OCI-LY7 (cell line): ENCODE measurements at regions not wholly inside any gene's neighbourhood (a gene's known extent, or its start where the extent isn't known, plus 50 kb on each side); places are given as distances from the start of the nearest gene placed in this dataset.

Experiments used
- BruUV-seq: library from RNA; stranded (reverse); fragments of 400-500 nt; replicated peaks from 2 replicates; lab custom pipeline; 2021; lab: Mats Ljungman, UMichigan
- CTCF ChIA-PET: fragments of 300-600 bp; sonication (Branson Sonifier 250); formaldehyde crosslinking; loops from one replicate; lab custom pipeline; 2022; ENCODE audit warnings: antibody characterized with exemption; ENCODE audit not compliant: unreplicated experiment; lab: Charles Lee
- POLR2A ChIA-PET: fragments of 300-600 bp; sonication (Branson Sonifier 250); formaldehyde crosslinking; loops from one replicate; lab custom pipeline; 2022; ENCODE audit warnings: antibody characterized with exemption; lab: Charles Lee
- DNase-seq: peaks from one replicate; pipeline ENCODE4 v3.0.0-alpha.2; 2015; ENCODE audit warnings: low spot score
- H2AFZ ChIP-seq: fragments of 200-600 bp; sonication (generic), shearing (Covaris generic); 2 replicates; pipeline ENCODE4 v1.6.1; 2014; ENCODE audit warnings: mild to moderate bottlenecking, antibody characterized with exemption, low read length, moderate library complexity
- H3K27ac ChIP-seq: fragments of 200-600 bp; sonication (generic); 2 replicates; pipeline ENCODE4 v1.5.1; 2014; ENCODE audit warnings: mixed run types, low read depth, mild to moderate bottlenecking, moderate library complexity, low read length, inconsistent platforms; ENCODE audit not compliant: poor library complexity, severe bottlenecking
- H3K36me3 ChIP-seq: fragments of 200-600 bp; sonication (generic); 2 replicates; pipeline ENCODE4 v1.6.1; 2014; ENCODE audit warnings: mild to moderate bottlenecking, antibody characterized with exemption, low read length, moderate library complexity, mixed read lengths; ENCODE audit not compliant: insufficient read depth
- H3K4me1 ChIP-seq: fragments of 200-600 bp; sonication (generic); 2 replicates; pipeline ENCODE4 v1.5.1; 2014; ENCODE audit warnings: mild to moderate bottlenecking, low read length; ENCODE audit not compliant: insufficient read depth, poor library complexity, severe bottlenecking
- H3K4me2 ChIP-seq: fragments of 200-600 bp; sonication (generic); 2 replicates; pipeline ENCODE4 v1.6.1; 2014; ENCODE audit warnings: mild to moderate bottlenecking, low read length
- H3K4me3 ChIP-seq: fragments of 200-600 bp; sonication (generic); 2 replicates; pipeline ENCODE4 v1.5.1; 2014; ENCODE audit warnings: mild to moderate bottlenecking, low read depth, low read length; ENCODE audit not compliant: poor library complexity, severe bottlenecking
- H3K79me2 ChIP-seq: fragments of 200-600 bp; sonication (generic); 2 replicates; pipeline ENCODE4 v1.6.1; 2016; ENCODE audit warnings: low read depth, mild to moderate bottlenecking, low read length, moderate library complexity, mixed read lengths; ENCODE audit not compliant: insufficient read depth
- H3K9me2 ChIP-seq: fragments of 200-600 bp; sonication (generic); 2 replicates; pipeline ENCODE4 v1.6.1; 2016; ENCODE audit warnings: mild to moderate bottlenecking, low read length, mixed read lengths; ENCODE audit not compliant: insufficient read depth
- H3K9me3 ChIP-seq: fragments of 200-600 bp; sonication (generic); 2 replicates; pipeline ENCODE4 v1.6.1; 2014; ENCODE audit warnings: mild to moderate bottlenecking, mixed run types, low read length, mixed read lengths
- H4K20me1 ChIP-seq: fragments of 200-600 bp; sonication (generic); 2 replicates; pipeline ENCODE4 v1.6.1; 2014; ENCODE audit warnings: mild to moderate bottlenecking, antibody characterized with exemption, low read length, moderate library complexity, mixed read lengths; ENCODE audit not compliant: insufficient read depth
- EZH2phosphoT487 ChIP-seq: fragments of 200-600 bp; sonication (generic); IDR thresholded peaks from 2 replicates; pipeline ENCODE4 v1.6.1; 2018; ENCODE audit warnings: low read depth, borderline replicate concordance, mild to moderate bottlenecking, mixed run types, antibody characterized with exemption, low read length, moderate library complexity, mixed read lengths
- intact Hi-C: fragments of 100-400 bp; cut with micrococcal nuclease; formaldehyde crosslinking; loops from one replicate; pipeline ENCODE4 v1.10.0; 2022; ENCODE audit not compliant: unreplicated experiment
- TF ChIP-seq, protein P1 (sequence below): fragments of 200-600 bp; sonication (generic); conservative IDR thresholded peaks from 2 replicates; pipeline ENCODE4 v1.5.1; 2014; ENCODE audit warnings: mild to moderate bottlenecking, antibody characterized with exemption, low read length, moderate library complexity, mixed read lengths

DNA sequence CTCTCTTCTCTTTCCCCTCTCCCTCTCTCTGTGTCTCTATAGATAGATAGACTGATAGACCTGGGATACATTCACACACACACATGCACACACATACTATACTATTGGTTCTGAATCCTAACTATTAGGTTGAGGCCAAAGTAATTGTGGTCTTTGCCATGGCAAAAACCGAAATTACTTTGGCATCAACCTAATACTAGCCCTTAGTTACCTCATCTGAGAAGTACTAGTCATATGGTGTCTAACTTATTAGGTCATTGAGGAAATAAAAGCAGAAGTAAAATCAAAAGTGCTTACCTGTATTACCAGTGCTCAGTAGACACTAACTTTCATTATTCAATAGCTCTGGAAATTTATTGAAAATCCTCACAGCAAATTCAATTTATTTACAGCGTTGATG lies 451.5 kb downstream of the EPHA4 start:
- Histone ChIP-seq H3K9me3 (no peaks in the 10 kb centered on the region), H3K79me2 (no peaks in the 10 kb centered on the region), H3K9me2 (no peaks in the 10 kb centered on the region), H3K36me3 (no peaks in the 10 kb centered on the region), H3K4me2 (no peak overlapping the region), H2AFZ (no peak overlapping the region), H3K4me1 (no peaks in the 10 kb centered on the region), H3K4me3 (no peak overlapping the region), H3K27ac (no peak overlapping the region), H4K20me1 (no peaks in the 10 kb centered on the region)
- no peak for DNase-seq
- TF ChIP-seq EZH2phosphoT487: no peak
- TF ChIP-seq, protein P1, sequence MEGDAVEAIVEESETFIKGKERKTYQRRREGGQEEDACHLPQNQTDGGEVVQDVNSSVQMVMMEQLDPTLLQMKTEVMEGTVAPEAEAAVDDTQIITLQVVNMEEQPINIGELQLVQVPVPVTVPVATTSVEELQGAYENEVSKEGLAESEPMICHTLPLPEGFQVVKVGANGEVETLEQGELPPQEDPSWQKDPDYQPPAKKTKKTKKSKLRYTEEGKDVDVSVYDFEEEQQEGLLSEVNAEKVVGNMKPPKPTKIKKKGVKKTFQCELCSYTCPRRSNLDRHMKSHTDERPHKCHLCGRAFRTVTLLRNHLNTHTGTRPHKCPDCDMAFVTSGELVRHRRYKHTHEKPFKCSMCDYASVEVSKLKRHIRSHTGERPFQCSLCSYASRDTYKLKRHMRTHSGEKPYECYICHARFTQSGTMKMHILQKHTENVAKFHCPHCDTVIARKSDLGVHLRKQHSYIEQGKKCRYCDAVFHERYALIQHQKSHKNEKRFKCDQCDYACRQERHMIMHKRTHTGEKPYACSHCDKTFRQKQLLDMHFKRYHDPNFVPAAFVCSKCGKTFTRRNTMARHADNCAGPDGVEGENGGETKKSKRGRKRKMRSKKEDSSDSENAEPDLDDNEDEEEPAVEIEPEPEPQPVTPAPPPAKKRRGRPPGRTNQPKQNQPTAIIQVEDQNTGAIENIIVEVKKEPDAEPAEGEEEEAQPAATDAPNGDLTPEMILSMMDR: no peak
- CTCF ChIA-PET: no interaction called here
- POLR2A ChIA-PET: no interaction called here
- no TSS peak for BruUV-seq
- intact Hi-C loops: no loop called here

DNA sequence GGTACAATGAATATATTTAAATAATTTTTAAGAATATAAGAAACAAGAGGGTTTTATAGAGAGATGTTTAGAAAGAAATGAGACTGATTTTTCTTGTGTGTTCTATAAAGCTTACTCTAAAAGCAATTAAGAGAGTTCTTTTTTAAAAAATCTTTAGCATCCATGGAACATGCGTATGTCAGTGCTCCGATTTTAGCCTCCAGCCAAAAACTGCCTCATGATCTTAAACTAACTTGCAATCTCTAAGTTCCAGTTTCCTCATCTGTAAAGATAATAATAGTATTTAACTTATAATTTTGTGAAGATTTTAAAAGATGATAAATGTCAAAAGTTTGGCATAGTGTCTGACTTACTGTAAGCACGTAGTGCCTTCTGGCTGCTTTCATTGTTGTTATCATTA lies 448.7 kb downstream of the EPHA4 start:
- no TSS peak for BruUV-seq
- Histone ChIP-seq H2AFZ (no peak overlapping the region), H3K4me1 (no peaks in the 10 kb centered on the region), H3K4me3 (no peak overlapping the region), H3K36me3 (no peaks in the 10 kb centered on the region), H3K9me2 (no peaks in the 10 kb centered on the region), H3K4me2 (no peak overlapping the region), H3K79me2 (no peaks in the 10 kb centered on the region), H3K9me3 (no peaks in the 10 kb centered on the region), H3K27ac (no peak overlapping the region), H4K20me1 (no peaks in the 10 kb centered on the region)
- TF ChIP-seq, protein P1: no peak
- ChIA-PET CTCF (no interaction called here), POLR2A (interaction anchor here (0.7 kb wide), 1 partner anchor 364 kb away, joined by 4 read pairs; no protein-coding TSS in a partner anchor)
- intact Hi-C loops: no loop called here
- DNase-seq: no peak

DNA sequence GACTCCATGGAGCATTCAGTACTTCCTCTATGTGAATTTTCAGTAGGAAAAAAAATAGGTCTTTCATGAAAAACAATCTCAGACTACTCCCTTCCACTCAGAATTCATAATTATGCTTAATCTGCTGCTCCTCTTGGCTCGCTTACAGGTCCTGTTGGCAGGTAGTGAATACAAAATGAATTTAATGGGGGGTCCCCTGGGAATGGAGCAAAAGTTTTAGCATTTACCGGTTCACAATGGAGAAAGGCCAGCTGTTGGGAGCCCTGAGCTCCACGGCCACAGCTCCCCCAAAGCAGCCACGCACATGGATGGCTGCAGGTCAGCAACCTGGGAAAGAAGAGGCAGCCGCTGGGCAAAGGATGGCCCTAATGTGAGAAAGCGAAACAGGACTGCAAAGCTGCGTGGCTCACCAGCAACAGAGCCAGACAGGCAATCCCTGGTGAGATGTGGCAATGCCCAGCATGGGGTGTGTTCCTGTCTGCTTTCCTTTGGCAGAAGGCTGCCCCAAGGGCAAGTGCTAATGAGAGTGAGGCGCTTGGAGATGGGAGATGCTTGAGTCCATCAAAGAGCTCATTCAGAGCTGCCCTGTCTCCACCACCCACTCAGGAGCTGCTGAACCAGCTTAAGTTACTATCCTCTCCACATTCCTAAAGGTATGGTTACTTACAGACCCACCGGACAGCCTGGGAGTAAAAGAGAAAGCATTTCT lies 447.4 kb downstream of the EPHA4 start:
- Histone ChIP-seq H3K4me3 (no peak overlapping the region), H3K79me2 (no peaks in the 10 kb centered on the region), H3K4me2 (no peak overlapping the region), H3K4me1 (no peaks in the 10 kb centered on the region), H3K27ac (no peak overlapping the region), H4K20me1 (no peaks in the 10 kb centered on the region), H2AFZ (no peak overlapping the region), H3K36me3 (no peaks in the 10 kb centered on the region), H3K9me3 (no peaks in the 10 kb centered on the region), H3K9me2 (no peaks in the 10 kb centered on the region)
- ChIA-PET CTCF (no interaction called here), POLR2A (interaction anchor here (0.6 to 1.0 kb wide), 2 partner anchors 14 to 168 kb away, joined by 3 to 4 read pairs; no protein-coding TSS in a partner anchor)
- TF ChIP-seq EZH2phosphoT487: no peak
- TF ChIP-seq, protein P1: no peak
- intact Hi-C loops: no loop called here
- no TSS peak for BruUV-seq
- no peak for DNase-seq
